ENCODE measurements at regions not wholly inside any gene's neighbourhood (a gene's known extent, or its start where the extent isn't known, plus 50 kb on each side); places are given as distances from the start of the nearest gene placed in this dataset.

- no peak overlapping the region for H3K27ac ChIP-seq
- H3K4me1 ChIP-seq (ENCODE audit: insufficient read depth) = no peaks in the 10 kb centered on the region
- DNase-seq (ENCODE audit: low spot score) = no peak
- H3K4me3 ChIP-seq = no peak overlapping the region
- TF ChIP-seq EZH2 (IDR thresholded peaks at IDR 0.05; ENCODE audit: borderline replicate concordance) (no peak), EZH2phosphoT487 (IDR thresholded peaks at IDR 0.05; ENCODE audit: low read depth, severe bottlenecking, unreplicated experiment) (no peak), CTCF (IDR thresholded peaks at IDR 0.05; ENCODE audit: poor library complexity) (no peak)
- no peaks in the 10 kb centered on the region for H3K27me3 ChIP-seq
- no peak overlapping the region for H2AFZ ChIP-seq
- H3K9me3 ChIP-seq (ENCODE audit: low read depth) = no peaks in the 10 kb centered on the region
- H3K9me2 ChIP-seq (replicated peaks; ENCODE audit: insufficient read depth) = no peaks in the 10 kb centered on the region
- H3K4me2 ChIP-seq = no peak overlapping the region
- whole genome bisulfite sequencing (ENCODE audit: low lambda C conversion rate, missing lambda C conversion rate) = 85% methylated on average over 6 of the region's 6 CpGs
- no peaks in the 10 kb centered on the region for H3K79me2 ChIP-seq
- H3K36me3 ChIP-seq (replicated peaks; ENCODE audit: insufficient read depth, low read depth) = no peaks in the 10 kb centered on the region
- H4K20me1 ChIP-seq (ENCODE audit: insufficient read depth, poor library complexity, severe bottlenecking) = no peaks in the 10 kb centered on the region
These were observed 50.3 kb upstream of the ST8SIA6 start for GRCh38 chr10:17504547-17505245.
